Fibroblast of lung (primary cell): ENCODE measurements at regions not wholly inside any gene's neighbourhood (a gene's known extent, or its start where the extent isn't known, plus 50 kb on each side); places are given as distances from the start of the nearest gene placed in this dataset.

Source experiments
- DNase-seq, 2 donors: peaks; one replicate each; pipeline versions ENCODE4 v3.0.0 to v3.0.0-alpha.2; 2010; ENCODE audit warnings: low read depth in 2 of 2
- H2AFZ ChIP-seq: 2 replicates; pipeline ENCODE4 v1.5.1; 2012; ENCODE audit warnings: low read length, control low read depth, inconsistent platforms
- H3K27ac ChIP-seq: 2 replicates; pipeline ENCODE4 v1.5.1; 2011; ENCODE audit warnings: low read length, control low read depth; ENCODE audit not compliant: insufficient read depth
- H3K27me3 ChIP-seq: 2 replicates; pipeline ENCODE4 v1.5.1; 2011; ENCODE audit warnings: mild to moderate bottlenecking, low read length; ENCODE audit not compliant: control insufficient read depth, insufficient read depth
- H3K36me3 ChIP-seq: 2 replicates; pipeline ENCODE4 v1.5.1; 2011; ENCODE audit warnings: low read length; ENCODE audit not compliant: control insufficient read depth, insufficient read depth
- H3K4me1 ChIP-seq: 2 replicates; pipeline ENCODE4 v1.5.1; 2011; ENCODE audit warnings: low read length; ENCODE audit not compliant: control insufficient read depth, insufficient read depth; ENCODE audit errors: extremely low read depth
- H3K4me2 ChIP-seq: 2 replicates; pipeline ENCODE4 v1.5.1; 2011; ENCODE audit warnings: low read length, control low read depth; ENCODE audit not compliant: insufficient read depth; ENCODE audit errors: extremely low read depth
- H3K4me3 ChIP-seq, 4 experiments: fragments of 200-600 bp in 1 of 4; sonication (generic) in 1 of 4; replicated peaks in 1 of 4; 2 replicates each; pipeline ENCODE4 v1.5.1; 2011 to 2016; ENCODE audit warnings: low read length in 4 of 4, low read depth in 3 of 4, mild to moderate bottlenecking in 3 of 4, control low read depth in 2 of 4, inconsistent platforms in 1 of 4, mixed read lengths in 1 of 4; ENCODE audit not compliant: insufficient read depth in 1 of 4; ENCODE audit errors: control extremely low read depth in 1 of 4
- H3K79me2 ChIP-seq: 2 replicates; pipeline ENCODE4 v1.5.1; 2012; ENCODE audit warnings: mild to moderate bottlenecking, low read length, inconsistent platforms; ENCODE audit not compliant: control insufficient read depth, insufficient read depth
- H3K9ac ChIP-seq: 2 replicates; pipeline ENCODE4 v1.5.1; 2011; ENCODE audit warnings: mild to moderate bottlenecking, low read length, control low read depth; ENCODE audit not compliant: insufficient read depth
- H3K9me3 ChIP-seq: 2 replicates; pipeline ENCODE4 v1.5.1; 2012; ENCODE audit warnings: low read depth, low read length; ENCODE audit not compliant: control insufficient read depth, insufficient read depth
- H4K20me1 ChIP-seq: 2 replicates; pipeline ENCODE4 v1.5.1; 2011; ENCODE audit warnings: low read length; ENCODE audit not compliant: control insufficient read depth, insufficient read depth; ENCODE audit errors: extremely low read depth
- EZH2 ChIP-seq: IDR thresholded peaks from 2 replicates; pipeline ENCODE4 v1.5.1; 2012; ENCODE audit warnings: low read length, control low read depth, mild to moderate bottlenecking; ENCODE audit errors: missing control alignments
- TF ChIP-seq, protein P1 (sequence below), 2 donors: IDR thresholded peaks in 1 of 2; conservative IDR thresholded peaks in 1 of 2; 1 replicate in 1 of 2; 2 replicates in 1 of 2; pipeline ENCODE4 v1.5.1; 2011 to 2012; ENCODE audit warnings: low read length in 2 of 2, control low read depth in 1 of 2, inconsistent platforms in 1 of 2, low read depth in 1 of 2, mild to moderate bottlenecking in 1 of 2

DNA sequence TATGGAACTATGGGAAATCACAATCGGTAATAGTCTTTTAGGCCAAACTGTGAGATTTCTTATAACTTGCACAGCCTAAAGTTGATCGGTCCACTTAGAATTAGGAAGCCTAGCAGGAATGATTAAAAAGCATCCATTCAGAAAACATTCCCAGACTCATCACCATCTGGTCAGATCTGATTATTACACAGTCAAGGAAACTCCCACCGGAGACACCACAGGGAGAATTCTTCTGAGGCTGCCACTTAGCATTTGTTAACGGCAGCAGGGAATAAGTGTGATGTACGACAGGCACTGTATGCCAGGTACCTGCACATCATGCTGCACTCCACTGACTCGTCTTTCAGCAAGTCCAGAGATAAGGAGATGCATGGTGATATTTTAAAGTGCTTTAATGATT lies 227.6 kb upstream of the STEAP1 start:
- no peak for DNase-seq
- TF ChIP-seq, protein P1, sequence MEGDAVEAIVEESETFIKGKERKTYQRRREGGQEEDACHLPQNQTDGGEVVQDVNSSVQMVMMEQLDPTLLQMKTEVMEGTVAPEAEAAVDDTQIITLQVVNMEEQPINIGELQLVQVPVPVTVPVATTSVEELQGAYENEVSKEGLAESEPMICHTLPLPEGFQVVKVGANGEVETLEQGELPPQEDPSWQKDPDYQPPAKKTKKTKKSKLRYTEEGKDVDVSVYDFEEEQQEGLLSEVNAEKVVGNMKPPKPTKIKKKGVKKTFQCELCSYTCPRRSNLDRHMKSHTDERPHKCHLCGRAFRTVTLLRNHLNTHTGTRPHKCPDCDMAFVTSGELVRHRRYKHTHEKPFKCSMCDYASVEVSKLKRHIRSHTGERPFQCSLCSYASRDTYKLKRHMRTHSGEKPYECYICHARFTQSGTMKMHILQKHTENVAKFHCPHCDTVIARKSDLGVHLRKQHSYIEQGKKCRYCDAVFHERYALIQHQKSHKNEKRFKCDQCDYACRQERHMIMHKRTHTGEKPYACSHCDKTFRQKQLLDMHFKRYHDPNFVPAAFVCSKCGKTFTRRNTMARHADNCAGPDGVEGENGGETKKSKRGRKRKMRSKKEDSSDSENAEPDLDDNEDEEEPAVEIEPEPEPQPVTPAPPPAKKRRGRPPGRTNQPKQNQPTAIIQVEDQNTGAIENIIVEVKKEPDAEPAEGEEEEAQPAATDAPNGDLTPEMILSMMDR (conservative IDR thresholded peaks at IDR 0.05 in 1 of 2, IDR thresholded peaks at IDR 0.05 in 1 of 2; ENCODE audit: low read depth in 1 of 2, low read length in 2 of 2) = no peak
- no peak for TF ChIP-seq EZH2
- H4K20me1 ChIP-seq = no peaks in the 10 kb centered on the region

DNA sequence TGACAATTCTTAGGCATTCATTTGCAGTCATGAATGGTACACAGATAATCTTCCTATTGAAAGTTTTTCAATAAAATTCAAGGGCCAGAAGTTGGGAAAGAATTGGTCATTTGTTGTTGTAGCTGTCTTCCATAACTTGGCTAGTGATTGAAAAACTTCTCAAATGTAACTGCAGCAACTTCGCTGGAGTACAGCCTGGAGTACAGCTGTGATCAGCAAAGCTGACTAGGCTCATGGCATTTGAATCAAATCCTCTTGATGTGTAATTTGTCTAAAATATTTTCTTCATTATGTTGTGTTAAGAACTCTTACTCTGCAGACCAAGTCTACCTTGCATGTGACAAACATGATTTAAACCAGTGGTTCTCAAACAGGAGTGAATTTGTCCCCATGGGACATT lies 226.5 kb upstream of the STEAP1 start:
- DNase-seq = no peak
- Histone ChIP-seq H3K4me1 (no peaks in the 10 kb centered on the region), H3K36me3 (no peaks in the 10 kb centered on the region), H3K4me2 (no peak overlapping the region), H3K9me3 (no peaks in the 10 kb centered on the region), H2AFZ (no peak overlapping the region), H3K9ac (no peak overlapping the region), H3K27ac (no peak overlapping the region), H4K20me1 (no peaks in the 10 kb centered on the region), H3K4me3 (no peak overlapping the region), H3K79me2 (no peaks in the 10 kb centered on the region), H3K27me3 (no peaks in the 10 kb centered on the region)
- TF ChIP-seq, protein P1 (conservative IDR thresholded peaks at IDR 0.05 in 1 of 2, IDR thresholded peaks at IDR 0.05 in 1 of 2; ENCODE audit: low read depth in 1 of 2, low read length in 2 of 2) = no peak
- no peak for TF ChIP-seq EZH2

More for the DNA sequence above, 227.6 kb upstream of the STEAP1 start:
- Histone ChIP-seq H3K9ac (no peak overlapping the region), H3K36me3 (no peaks in the 10 kb centered on the region), H3K4me3 (no peak overlapping the region), H2AFZ (no peak overlapping the region), H3K9me3 (no peaks in the 10 kb centered on the region), H3K4me1 (no peaks in the 10 kb centered on the region), H3K4me2 (no peak overlapping the region), H3K27me3 (no peaks in the 10 kb centered on the region), H3K79me2 (no peaks in the 10 kb centered on the region), H3K27ac (no peak overlapping the region)

- H4K20me1 ChIP-seq = no peaks in the 10 kb centered on the region
- H3K27me3 ChIP-seq = no peaks in the 10 kb centered on the region
- H3K36me3 ChIP-seq = no peaks in the 10 kb centered on the region
- no peak for DNase-seq
- H3K4me1 ChIP-seq = no peaks in the 10 kb centered on the region
- H3K9ac ChIP-seq = no peak overlapping the region
- H3K79me2 ChIP-seq = no peaks in the 10 kb centered on the region
- TF ChIP-seq, protein P1 (conservative IDR thresholded peaks at IDR 0.05 in 1 of 2, IDR thresholded peaks at IDR 0.05 in 1 of 2; ENCODE audit: low read depth in 1 of 2, low read length in 2 of 2) = no peak
- no peak for TF ChIP-seq EZH2
- no peaks in the 10 kb centered on the region for H3K9me3 ChIP-seq
- no peak overlapping the region for H3K4me3 ChIP-seq
- no peak overlapping the region for H3K27ac ChIP-seq
- no peak overlapping the region for H3K4me2 ChIP-seq
- no peak overlapping the region for H2AFZ ChIP-seq
Measured at GRCh38 chr7:89928451-89928850, 225.8 kb upstream of the STEAP1 start.
